ENCODE measurements at regions not wholly inside any gene's neighbourhood (a gene's known extent, or its start where the extent isn't known, plus 50 kb on each side); places are given as distances from the start of the nearest gene placed in this dataset.

GRCh38 chr7:145216866-145217265 lies 381.0 kb upstream of the TPK1 start:
- no peak for TF ChIP-seq CTCF (IDR thresholded peaks at IDR 0.05; ENCODE audit: low read depth, low read length, missing control alignments)
- H3K4me3 ChIP-seq (ENCODE audit: low read depth, low read length): no peak overlapping the region
- no peak for DNase-seq (ENCODE audit: low read depth)
- in situ Hi-C loops (cut with HindIII; ENCODE audit: low sequenced_read_pairs): no loop called here

GRCh38 chr7:145212050-145212449 lies 376.2 kb upstream of the TPK1 start:
- in situ Hi-C loops (cut with HindIII; ENCODE audit: low sequenced_read_pairs): no loop called here
- no peak overlapping the region for H3K4me3 ChIP-seq (ENCODE audit: low read depth, low read length)
- no peak for DNase-seq (ENCODE audit: low read depth)
- TF ChIP-seq CTCF (IDR thresholded peaks at IDR 0.05; ENCODE audit: low read depth, low read length, missing control alignments): no peak

- no peak for DNase-seq (ENCODE audit: low read depth)
- no peak for TF ChIP-seq CTCF (IDR thresholded peaks at IDR 0.05; ENCODE audit: low read depth, low read length, missing control alignments)
- in situ Hi-C loops (cut with HindIII; ENCODE audit: low sequenced_read_pairs): no loop called here
- H3K4me3 ChIP-seq (ENCODE audit: low read depth, low read length): no peak overlapping the region
These were observed 375.4 kb upstream of the TPK1 start for GRCh38 chr7:145211211-145211610.

GRCh38 chr7:145193951-145194350 lies 358.1 kb upstream of the TPK1 start:
- no peak for DNase-seq (ENCODE audit: low read depth)
- no peak overlapping the region for H3K4me3 ChIP-seq (ENCODE audit: low read depth, low read length)
- in situ Hi-C loops (cut with HindIII; ENCODE audit: low sequenced_read_pairs): no loop called here
- TF ChIP-seq CTCF (IDR thresholded peaks at IDR 0.05; ENCODE audit: low read depth, low read length, missing control alignments): no peak

- no peak for DNase-seq (ENCODE audit: low read depth)
- no peak for TF ChIP-seq CTCF (IDR thresholded peaks at IDR 0.05; ENCODE audit: low read depth, low read length, missing control alignments)
- H3K4me3 ChIP-seq (ENCODE audit: low read depth, low read length): no peak overlapping the region
- in situ Hi-C loops (cut with HindIII; ENCODE audit: low sequenced_read_pairs): no loop called here
These were observed 349.1 kb upstream of the TPK1 start for GRCh38 chr7:145184956-145185355.

- no peak for DNase-seq (ENCODE audit: low read depth)
- H3K4me3 ChIP-seq (ENCODE audit: low read depth, low read length): no peak overlapping the region
- TF ChIP-seq CTCF (IDR thresholded peaks at IDR 0.05; ENCODE audit: low read depth, low read length, missing control alignments): no peak
- in situ Hi-C loops (cut with HindIII; ENCODE audit: low sequenced_read_pairs): no loop called here
These were observed 347.2 kb upstream of the TPK1 start for GRCh38 chr7:145183069-145183468.

- DNase-seq (ENCODE audit: low read depth): no peak
- TF ChIP-seq CTCF (IDR thresholded peaks at IDR 0.05; ENCODE audit: low read depth, low read length, missing control alignments): no peak
- in situ Hi-C loops (cut with HindIII; ENCODE audit: low sequenced_read_pairs): no loop called here
- H3K4me3 ChIP-seq (ENCODE audit: low read depth, low read length): no peak overlapping the region
These were observed 339.5 kb upstream of the TPK1 start for GRCh38 chr7:145175366-145175765.

Measured in astrocyte of the cerebellum (primary cell).